ENCODE measurements at regions not wholly inside any gene's neighbourhood (a gene's known extent, or its start where the extent isn't known, plus 50 kb on each side); places are given as distances from the start of the nearest gene placed in this dataset.
"Not testable (repeated sequence)": the region's sequence is repeated elsewhere in the genome, so short reads cannot be mapped to it uniquely, and the experiment has no call there.

GRCh38 chr5:2151301-2151888 lies 268.7 kb upstream of the IRX4 start:
- H3K4me3 ChIP-seq (ENCODE audit: low read depth, low read length); CTCF ChIA-PET; DNase-seq (ENCODE audit: low read depth, low spot score); POLR2A ChIA-PET: not testable (repeated sequence)
- TF ChIP-seq, protein P1, sequence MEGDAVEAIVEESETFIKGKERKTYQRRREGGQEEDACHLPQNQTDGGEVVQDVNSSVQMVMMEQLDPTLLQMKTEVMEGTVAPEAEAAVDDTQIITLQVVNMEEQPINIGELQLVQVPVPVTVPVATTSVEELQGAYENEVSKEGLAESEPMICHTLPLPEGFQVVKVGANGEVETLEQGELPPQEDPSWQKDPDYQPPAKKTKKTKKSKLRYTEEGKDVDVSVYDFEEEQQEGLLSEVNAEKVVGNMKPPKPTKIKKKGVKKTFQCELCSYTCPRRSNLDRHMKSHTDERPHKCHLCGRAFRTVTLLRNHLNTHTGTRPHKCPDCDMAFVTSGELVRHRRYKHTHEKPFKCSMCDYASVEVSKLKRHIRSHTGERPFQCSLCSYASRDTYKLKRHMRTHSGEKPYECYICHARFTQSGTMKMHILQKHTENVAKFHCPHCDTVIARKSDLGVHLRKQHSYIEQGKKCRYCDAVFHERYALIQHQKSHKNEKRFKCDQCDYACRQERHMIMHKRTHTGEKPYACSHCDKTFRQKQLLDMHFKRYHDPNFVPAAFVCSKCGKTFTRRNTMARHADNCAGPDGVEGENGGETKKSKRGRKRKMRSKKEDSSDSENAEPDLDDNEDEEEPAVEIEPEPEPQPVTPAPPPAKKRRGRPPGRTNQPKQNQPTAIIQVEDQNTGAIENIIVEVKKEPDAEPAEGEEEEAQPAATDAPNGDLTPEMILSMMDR (IDR thresholded peaks at IDR 0.05; ENCODE audit: insufficient read depth, low read length, missing control alignments): peak; percentile 35

DNA sequence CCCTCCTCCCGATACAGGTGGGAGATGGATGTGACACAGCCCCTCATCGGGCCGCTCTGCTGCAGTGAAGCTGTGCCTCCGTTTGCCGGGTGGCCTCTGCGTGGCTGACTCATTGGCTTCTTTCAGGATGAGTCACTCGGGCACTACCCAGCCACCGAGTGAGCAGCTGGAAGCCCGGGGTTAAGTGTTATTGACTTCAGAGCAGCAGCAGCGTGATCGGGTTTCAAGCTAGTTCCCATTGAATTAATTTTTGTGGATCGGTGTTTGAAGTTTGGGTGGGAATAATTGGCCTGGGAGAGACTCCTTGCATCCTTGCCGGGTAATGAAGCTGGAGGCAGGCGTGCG lies 266.4 kb upstream of the IRX4 start:
- TF ChIP-seq, protein P1 (IDR thresholded peaks at IDR 0.05; ENCODE audit: insufficient read depth, low read length, missing control alignments): no peak
- CTCF ChIA-PET: no interaction called here
- no peak overlapping the region for H3K4me3 ChIP-seq (ENCODE audit: low read depth, low read length)
- DNase-seq (ENCODE audit: low read depth, low spot score): no peak
- POLR2A ChIA-PET: no interaction called here

GRCh38 chr5:2148312-2149194 lies 265.8 kb upstream of the IRX4 start:
- POLR2A ChIA-PET: no interaction called here
- CTCF ChIA-PET: no interaction called here
- TF ChIP-seq, protein P1 (IDR thresholded peaks at IDR 0.05; ENCODE audit: insufficient read depth, low read length, missing control alignments): no peak
- DNase-seq (ENCODE audit: low read depth, low spot score): no peak
- no peak overlapping the region for H3K4me3 ChIP-seq (ENCODE audit: low read depth, low read length)

DNA sequence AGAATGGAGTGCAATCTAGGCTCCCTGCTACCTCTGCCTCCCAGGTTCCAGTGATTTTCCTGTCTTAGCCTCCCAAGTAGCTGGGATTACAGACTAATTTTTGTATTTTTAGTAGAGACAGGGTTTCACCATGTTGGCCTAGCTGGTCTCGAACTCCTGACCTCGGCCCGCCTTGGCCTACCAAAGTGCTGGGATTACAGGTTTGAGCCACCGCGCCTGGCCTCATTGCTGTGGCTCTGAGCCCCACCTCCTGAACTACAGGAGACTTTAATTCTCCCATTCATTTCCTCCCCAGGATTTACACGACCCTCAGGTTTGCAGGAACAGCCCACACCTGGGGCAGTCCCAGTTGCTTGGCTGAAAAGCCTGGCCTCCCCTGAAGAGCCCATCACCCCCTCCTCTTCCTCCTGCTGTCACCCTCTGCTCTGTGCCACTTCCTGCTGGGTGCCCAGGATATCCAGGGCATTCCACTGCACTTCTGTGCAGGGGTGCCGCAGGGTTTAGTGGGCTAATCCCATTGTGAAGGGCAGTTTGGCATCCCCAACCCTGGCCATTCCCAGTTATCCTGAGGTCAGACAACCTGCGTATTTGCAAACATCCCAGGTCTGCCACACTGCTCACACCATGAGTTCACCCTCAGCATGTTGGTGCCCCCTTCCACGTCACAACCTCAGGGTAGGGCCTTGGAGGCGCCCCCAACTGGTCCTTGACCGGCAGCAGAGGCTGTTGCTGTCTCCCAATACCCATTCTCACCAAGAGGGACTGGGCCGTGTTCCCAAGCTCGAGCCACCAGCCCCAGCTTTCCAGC lies 265.0 kb upstream of the IRX4 start:
- ChIA-PET CTCF (no interaction called here), POLR2A (no interaction called here)
- no peak overlapping the region for H3K4me3 ChIP-seq (ENCODE audit: low read depth, low read length)
- DNase-seq (ENCODE audit: low read depth, low spot score): no peak
- TF ChIP-seq, protein P1 (IDR thresholded peaks at IDR 0.05; ENCODE audit: insufficient read depth, low read length, missing control alignments): no peak

DNA sequence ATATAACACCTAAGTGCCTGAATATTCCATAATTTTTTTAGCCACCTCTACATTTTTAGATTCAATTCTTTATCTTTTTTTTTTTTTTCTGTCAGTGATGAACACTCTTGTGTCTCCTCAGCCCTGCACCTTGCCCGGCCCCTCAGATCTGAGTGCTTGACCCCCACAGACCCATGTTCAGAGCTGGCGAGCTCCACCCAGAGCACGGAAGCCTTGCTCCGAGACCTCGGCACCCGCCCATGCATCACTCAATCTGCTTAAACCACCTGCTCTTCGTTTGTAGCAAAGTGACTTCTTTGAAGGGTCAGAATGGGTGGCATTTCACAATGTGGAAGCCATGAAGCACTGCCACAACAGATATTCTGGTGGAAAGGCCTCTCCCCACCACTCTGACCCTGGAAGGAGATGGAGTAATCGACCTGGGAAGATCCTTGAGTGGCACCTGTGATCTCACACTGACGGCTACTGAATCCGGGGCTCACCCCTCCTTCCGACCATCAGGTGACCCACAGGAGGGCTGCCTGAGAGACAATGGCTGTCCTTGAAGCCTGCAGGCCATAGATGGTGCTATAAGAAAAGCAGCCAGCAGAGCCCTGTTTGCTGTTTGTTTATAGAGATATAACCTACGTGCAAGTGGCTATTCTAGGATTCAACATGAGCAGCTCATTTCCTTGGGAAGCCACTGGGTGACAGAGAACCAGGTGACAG lies 261.1 kb upstream of the IRX4 start:
- H3K4me3 ChIP-seq (ENCODE audit: low read depth, low read length): no peak overlapping the region
- ChIA-PET POLR2A (no interaction called here), CTCF (no interaction called here)
- TF ChIP-seq, protein P1 (IDR thresholded peaks at IDR 0.05; ENCODE audit: insufficient read depth, low read length, missing control alignments): no peak
- DNase-seq (ENCODE audit: low read depth, low spot score): no peak
